GM18909 (cell line): ENCODE measurements at regions not wholly inside any gene's neighbourhood (a gene's known extent, or its start where the extent isn't known, plus 50 kb on each side); places are given as distances from the start of the nearest gene placed in this dataset.

ENCODE experiments used
- ATAC-seq: cut with Tn5 transposase; IDR thresholded peaks from one replicate; pipeline ENCODE4 v1.9.1; 2021; ENCODE audit warnings: mild to moderate bottlenecking; ENCODE audit not compliant: unreplicated experiment, poor library complexity

DNA sequence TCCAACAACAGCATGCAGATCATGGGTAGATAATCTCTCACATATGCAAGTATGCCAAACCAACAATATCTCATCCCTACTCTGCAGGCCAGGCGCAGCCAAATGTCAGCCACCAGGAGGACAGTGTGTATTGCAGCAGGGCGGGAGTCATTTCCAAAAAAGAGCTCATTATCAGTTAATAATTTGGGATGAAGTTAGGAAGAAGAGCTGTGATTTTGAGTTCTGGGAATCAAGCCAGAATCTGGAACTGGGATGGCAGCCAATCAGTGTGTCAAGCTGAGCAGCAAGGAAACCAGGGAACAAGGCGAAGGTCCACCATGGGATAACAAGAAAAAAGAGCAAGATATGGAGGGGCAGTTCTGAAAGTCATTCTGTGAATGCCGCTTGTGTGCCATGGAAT, 88.2 kb upstream of the CAMK2D start:
- no peak for ATAC-seq

DNA sequence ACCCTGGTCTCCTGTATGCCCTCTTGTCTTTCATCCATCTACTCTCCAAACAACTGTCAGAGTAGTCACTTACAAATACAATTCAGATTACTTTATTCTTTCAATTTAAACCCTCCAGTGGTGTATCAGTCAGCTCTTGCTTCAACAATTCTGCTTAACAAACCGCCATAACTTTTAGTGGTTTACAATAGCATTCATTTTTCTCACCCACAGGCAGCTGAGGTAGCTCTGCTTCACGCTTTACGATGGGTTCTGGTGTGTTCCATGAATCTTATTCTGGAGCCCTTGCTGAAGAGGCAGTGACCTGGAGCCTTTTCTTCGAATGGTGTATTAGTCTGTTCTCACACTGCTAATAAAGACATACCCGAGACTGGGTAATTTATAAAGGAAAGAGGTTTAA, 86.2 kb upstream of the CAMK2D start:
- ATAC-seq, result no peak

DNA sequence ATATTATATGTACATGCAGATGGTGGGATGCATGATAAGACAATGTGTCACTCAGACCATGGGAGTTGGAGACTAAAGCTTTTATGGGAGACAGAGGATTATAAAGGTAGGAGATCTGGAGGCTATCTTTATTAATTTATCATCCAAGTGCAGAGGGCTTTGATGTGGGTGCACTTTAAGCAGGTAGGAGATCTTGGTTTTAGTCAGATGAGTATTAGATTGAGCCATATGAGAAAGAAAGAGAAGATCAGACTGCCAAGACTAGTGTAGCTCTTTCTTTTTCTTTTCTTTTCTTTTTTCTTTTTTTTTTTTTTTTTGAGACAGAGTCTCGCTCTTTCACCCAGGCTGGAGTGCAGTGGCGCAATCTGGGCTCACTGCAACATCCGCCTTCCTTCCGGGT, 84.9 kb upstream of the CAMK2D start:
- ATAC-seq, result no peak

DNA sequence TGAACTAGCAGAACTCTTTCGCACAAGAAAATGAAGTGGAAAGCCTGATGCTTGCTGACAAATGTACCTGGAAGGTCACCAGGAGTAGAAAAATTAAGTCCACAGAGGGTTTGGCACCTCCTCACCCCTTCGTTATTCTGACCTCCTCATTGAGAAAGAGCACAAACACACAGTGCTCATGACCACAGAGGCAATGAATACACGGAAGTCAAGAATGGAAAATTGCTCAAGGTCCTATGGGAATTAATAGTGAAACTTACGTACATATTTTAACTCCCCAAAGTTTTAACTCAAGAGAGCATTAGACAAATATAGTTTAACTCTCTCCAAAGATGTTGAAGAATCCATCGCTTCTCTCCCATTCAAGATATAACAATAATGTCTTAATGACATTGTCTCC, 83.6 kb upstream of the CAMK2D start:
- ATAC-seq, result peak; percentile 49

DNA sequence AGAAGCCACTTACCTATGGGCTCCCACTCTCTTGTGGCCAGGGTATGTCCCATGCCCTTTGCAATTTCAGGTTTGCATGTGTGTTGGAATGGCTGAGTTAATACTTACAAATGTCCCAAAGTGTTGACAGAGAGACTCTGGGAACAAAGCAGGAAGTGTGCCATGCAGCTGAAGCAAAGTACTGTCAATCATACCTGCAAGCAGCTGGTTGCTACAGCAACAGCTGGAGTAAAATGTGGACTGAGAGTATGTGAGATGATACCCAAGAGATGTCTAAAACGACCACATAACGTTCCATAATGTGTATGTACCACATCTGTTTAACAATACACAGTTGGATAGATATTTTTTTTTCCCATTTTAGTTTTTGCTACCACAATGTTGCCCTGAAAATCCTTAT, 82.8 kb upstream of the CAMK2D start:
- ATAC-seq, result peak; percentile 51

DNA sequence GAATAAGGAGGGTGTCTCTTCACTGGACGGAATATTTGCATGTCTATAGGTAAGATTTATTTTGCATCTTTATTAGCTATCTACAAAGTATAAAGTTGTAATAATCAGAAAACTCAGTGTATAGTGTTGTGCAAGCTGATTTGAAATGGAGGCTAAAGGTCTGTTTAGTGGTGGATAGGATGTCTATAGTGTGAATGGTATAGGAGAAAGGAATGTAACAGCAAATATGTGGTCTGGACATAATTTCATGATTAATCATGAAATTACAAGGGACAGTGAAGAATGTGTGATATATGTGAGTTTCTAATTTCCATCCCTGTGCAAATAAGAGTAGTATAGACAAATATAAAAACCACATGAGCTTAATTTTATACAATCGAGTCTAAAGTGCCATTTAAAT, 79.3 kb upstream of the CAMK2D start:
- ATAC-seq, result no peak

DNA sequence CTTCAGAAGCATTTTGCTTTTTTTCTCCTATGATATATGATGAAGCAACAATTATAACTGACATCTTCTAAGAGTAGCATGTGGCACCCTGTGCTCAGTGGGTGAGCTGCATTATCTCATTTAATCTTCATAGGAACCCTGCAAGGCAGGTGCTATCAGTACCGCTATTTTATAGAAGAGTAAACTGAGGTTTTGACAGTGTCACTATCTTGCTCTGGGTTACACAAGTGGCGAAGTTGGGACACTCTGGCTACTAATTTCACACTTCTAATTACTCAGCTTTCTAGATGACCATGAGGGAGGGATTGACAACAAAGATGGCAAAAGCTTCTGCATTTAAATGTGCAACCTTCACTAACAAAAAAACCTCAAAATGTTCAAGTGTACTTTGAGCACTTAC, 76.9 kb upstream of the CAMK2D start:
- ATAC-seq, result no peak

DNA sequence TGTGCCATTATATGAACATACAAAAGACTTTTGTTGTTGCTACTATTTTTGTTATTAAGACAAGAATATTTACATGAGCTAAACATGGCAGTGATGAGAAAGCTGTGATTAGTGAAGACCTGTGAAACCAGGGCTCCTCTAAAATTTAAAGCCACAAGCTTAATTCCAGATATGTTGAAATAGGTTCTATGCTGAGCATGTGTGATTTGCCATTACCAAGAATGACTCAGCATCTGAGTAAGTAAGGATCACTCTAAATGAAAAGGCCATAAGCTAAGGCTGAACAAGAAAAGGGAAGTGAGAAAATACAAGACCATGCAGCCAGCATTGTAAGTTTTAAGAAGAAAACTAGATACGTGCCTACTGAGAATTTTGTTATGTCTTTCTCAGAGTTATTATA, 75.9 kb upstream of the CAMK2D start:
- ATAC-seq, result peak; percentile 100

DNA sequence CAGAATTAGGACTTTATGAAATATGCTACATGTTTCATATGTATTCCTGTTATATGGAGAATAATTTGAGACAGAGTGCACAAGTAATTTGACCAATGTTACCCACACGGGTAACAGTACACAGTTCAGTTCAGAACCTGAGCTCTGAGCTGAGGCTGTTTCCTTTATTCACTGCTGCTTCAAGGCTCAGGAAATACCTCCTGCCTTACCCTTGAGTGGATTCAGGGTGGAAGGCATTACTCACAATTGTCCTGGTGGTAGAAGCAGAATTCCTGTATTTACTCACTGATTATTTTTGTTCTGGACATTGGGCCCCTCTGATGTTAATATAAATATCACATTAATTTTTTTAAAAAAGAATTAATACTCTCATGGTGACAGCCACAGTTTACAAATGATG, 73.5 kb upstream of the CAMK2D start:
- no peak for ATAC-seq

DNA sequence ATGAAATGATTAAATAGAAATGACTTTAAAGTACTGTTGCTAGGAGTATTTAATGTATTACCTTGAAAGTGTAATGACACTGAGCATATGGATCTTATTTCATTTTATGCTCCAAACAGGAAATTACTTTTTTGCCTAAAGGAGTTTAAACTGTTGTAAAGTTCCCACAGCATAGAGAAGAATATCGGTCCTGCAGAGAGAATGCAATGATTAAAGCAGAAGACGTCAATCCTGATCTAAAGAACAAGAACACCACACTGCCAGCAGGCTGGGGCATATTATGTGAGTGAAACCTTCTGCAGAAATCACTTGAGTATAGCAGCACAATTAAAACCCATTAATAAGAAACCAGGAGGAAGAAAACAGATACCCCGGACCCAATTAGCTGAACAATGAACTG, 72.8 kb upstream of the CAMK2D start:
- ATAC-seq, result no peak

DNA sequence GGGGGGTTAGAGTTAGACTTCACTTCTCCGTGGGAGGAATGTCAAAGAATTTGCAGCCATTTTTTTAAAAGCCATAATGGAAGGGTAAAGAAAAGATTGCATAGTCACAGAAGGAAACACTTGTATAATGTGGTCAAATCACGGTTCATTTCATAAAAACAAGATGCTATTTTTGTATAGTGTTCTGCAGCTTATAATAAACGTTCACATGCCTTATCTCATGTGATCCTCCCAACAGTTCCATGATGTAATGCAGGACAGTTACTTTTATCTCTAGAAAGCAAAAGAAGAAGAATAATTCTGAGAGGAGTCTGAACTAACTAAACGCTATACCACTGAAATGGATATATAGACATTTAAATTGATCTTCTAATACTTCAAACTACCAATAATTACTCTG, 71.3 kb upstream of the CAMK2D start:
- no peak for ATAC-seq

DNA sequence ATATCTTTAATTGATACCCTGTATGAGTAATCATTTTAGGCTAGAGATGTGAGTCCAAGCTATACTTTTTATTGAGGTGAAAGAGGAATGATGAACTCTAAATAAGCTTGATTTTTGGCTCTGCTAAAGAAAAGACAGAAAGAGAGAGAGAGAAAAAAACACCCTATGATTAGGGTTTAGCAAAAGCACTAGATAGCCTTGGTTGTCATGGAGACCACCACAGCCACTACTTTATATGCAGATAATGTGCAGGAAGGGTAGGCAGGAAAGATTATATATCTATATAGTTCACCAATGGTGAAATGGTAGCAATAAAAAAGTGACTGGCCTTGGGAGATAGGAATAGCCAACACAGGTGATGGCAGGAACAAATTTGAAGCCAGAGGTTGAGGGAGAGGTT, 69.9 kb upstream of the CAMK2D start:
- no peak for ATAC-seq

DNA sequence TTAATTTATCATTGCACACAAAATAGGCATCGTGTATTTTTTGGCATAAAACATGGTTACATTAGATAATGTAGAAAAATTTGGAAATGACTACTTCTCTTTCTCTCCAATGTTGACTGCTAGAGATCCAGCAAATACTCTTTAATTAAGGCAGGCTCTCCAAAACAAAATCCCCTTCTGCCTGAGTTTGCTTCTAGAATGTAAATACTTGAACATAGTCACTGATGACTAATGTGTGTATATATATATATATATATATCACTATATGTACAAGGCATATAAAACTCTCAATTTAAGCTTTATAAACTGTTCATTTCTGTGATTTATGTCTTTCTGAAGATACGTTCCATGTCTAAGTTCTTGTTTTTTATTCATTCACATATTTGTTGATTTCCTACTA, 67.2 kb upstream of the CAMK2D start:
- ATAC-seq, result no peak

DNA sequence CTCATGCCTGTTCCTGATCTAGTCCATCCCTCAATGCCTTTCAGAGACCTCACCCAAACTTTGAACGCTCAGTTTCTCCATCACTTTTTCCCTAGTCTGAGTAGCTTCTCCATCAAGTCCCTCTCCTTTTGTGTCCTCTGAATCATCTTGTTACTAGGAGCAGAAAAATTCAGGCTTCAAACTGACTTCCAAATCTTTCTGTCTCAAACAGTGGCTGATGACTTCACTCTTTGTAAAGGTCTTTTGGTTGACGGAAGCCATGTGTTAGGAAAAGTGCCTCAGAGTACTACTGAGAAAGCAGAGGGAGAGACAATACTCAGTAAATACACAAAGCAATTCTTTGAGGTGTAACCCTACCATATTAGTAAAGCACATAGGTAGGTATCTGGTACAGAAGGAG, 65.7 kb upstream of the CAMK2D start:
- no peak for ATAC-seq

DNA sequence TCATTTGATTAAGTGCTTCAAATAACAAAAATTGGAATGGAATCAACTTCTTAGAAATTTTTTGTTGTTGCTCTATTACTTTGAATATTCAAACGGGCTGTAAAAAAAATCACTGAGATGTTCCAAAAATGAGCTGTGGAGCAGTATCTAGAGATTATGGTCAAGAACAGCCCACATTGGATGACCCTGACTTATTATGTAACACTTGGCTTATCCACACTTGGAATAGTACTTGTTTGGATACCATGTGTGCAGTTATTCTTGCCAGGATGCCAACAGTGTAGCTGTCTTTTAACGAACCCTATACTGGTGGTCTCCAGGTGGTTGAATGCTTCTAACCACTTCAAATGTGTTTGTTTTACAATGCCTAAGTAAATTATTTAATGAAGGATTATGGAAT, 64.9 kb upstream of the CAMK2D start:
- no peak for ATAC-seq

DNA sequence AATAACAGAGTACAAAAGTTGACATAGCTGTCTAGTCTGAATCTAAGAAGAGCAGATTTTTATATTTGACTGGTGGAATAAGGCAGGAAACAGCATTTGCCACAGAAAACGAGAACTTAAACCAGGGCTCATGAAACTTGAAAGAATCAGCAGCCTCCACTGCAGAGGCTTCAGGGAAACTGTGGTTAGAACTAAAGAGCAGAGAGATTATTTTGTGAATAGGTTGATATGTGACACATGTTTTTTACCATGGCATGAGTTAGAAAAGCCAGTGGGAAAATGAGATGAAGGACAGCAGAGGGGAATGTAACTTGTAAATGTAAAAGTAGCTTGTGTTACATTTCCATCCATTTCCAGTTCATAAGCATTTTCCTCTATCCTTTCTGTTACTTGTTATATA, 63.7 kb upstream of the CAMK2D start:
- peak; percentile 74 for ATAC-seq

DNA sequence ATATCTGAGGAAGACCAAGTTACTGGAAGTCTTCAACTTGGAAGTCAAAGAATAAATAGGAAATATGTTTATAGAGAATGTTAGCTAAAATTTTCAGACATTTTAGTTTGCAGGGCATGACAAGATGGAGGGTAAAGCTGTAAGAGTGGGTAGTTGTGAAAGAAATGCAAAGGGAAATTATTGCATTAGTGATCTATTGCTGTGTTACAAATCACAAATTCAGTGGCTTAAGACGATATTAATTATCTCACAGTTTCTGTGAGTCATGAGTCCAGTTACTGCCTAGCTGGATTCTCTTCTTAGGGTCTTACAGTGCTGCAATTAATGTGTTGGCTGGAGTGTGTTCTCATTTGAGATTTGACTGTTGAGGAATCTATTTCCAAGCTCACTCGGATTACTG, 62.9 kb upstream of the CAMK2D start:
- ATAC-seq, result no peak

DNA sequence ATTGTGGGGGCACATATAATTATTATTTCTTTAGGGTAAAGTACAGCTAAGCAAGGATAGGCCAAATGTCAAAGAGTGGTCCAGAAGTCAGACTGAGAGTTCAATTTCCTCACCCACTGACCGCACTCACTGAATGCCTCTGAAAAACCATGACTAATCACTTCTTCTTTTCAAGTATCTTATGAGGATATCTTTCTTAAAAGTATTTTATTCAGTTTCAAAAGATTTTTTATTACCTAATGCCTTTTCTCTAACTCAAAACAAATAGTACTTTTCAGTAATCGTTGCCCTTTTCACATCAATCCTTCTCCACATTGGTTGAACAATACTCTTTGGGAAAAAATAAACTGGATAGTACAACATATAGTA, 61.7 kb upstream of the CAMK2D start:
- peak; percentile 76 for ATAC-seq

DNA sequence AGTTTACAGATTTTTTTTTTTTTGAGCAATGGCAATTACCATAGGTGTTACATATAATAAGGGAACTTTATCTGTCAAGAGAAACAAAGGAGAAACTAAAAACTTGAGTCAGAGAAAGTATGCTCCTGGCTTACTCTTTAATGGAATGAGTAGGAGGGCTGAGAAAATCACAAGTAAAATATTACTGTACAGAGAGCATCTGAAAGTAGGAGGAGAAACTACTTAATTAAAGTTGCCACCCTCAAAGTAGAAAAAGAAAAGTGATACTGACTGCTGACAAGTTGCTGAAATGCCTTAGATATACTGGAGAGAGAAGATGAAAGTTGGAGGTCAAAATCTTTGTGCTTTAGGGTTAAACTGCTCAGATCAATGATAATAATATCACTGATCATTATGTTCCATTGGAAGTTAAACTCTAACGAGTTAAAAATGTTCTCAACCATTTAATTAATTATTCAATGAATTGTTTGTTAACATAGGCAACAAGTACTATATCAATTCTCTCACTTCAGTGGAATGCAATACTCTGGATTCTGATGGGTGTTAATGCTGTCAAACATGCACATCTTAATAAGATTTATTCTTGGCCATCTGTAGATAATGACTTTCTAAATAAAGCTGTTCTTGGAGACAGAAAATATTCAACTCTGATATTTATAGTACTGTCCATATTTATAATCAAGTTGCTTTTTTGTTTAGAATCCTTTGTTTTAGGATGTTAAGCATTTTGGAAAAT, 61.2 kb upstream of the CAMK2D start:
- ATAC-seq, result peak; percentile 77

DNA sequence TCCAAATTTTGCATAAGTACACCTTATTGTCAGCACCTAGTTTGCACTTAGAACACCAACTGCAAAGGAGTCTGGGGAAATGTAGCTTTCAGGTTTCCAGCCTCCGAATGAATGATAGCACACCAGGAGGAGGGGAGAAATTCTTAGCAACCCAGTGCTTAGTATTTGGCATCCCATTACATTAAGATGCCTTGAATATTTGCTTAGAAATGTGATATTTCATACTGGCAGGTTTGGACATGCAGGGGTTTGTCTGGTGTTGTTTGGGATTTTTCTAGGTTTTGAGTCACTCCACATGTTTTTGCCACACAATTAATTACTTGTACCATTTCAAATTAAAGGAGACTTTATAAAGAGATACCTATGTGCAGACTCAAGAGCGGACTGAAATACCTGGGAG, 60.3 kb upstream of the CAMK2D start:
- ATAC-seq, result no peak

DNA sequence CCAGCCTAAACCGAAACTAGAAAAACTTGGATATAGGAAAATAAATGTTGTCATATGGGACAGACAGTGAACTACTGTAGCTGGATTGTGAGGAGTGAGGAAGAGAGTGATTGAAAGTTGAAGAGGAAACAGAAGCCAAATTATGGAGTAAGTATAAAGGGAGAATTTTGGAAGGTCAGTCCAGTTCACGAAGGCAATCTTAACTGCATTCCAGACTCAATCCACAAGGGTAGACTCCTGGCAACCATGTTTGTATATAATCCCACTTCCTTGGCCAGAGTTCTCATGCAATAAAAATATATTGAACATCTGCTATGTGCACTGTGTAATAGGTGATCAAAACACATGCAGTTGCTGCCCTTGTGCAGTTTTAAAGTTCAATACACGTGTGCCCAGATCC, 58.6 kb upstream of the CAMK2D start:
- ATAC-seq, result no peak

DNA sequence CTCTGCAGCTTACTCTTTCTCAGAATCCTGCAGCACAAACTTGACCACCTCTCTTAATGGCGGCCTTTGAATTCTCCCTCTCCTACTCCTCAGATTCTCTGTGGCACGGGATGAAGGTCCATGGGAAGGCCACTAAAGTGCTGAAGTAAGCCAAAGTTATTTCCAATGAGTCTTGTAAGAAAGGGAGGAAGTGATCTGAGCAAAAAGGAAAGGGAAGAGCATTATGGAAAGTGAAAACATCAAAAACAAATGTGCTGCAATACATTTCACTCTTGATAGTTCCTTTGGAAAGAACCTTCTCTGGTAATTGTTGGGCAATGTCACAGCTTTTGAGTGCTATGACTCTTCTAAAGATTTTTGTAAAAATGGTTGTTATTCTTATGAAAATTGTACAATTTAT, 54.3 kb upstream of the CAMK2D start:
- no peak for ATAC-seq

DNA sequence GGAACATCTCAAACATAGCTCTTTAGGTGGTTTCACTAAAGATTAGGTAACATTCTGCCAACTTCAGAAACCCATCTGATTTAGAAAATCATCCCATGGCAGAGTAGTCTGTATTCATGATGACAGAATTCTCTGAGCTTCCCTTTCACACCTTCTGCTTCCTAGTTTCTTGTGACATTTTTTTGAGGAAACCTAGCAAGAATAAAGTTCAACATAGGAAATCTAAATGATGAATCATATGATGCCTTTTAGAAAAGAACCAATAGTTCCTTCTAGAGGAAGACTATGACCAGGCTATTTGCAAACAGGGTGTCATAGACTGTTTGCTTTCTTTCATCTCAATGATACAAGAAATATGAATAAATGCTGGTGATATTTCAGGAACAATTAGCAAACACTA, 49.8 kb upstream of the CAMK2D start:
- ATAC-seq, result no peak
